HepG2 (cell line): ENCODE measurements at regions not wholly inside any gene's neighbourhood (a gene's known extent, or its start where the extent isn't known, plus 50 kb on each side); places are given as distances from the start of the nearest gene placed in this dataset.

Source experiments
- ATAC-seq: fragments of 200-7000 bp; cut with Tn5 transposase; 3 replicates; pipeline ENCODE4 v1.9.1; 2020; ENCODE audit warnings: mild to moderate bottlenecking, moderate library complexity
- BruUV-seq: library from RNA; stranded (reverse); fragments of 400-500 nt; replicated peaks from 2 replicates; lab custom pipeline; 2021; lab: Mats Ljungman, UMichigan
- CTCF ChIA-PET: fragments of 300-600 bp; formaldehyde crosslinking; extraction: SDS; loops from one replicate; lab custom pipeline; 2021; ENCODE audit warnings: low total read pairs, inconsistent platforms, low intra/inter-chr PET ratio; lab: Yijun Ruan, JAX
- POLR2A ChIA-PET: fragments of 350-600 bp; sonication (Branson Sonifier 250); formaldehyde crosslinking; loops from one replicate; lab custom pipeline; 2020; ENCODE audit warnings: antibody characterized with exemption, inconsistent platforms; lab: Yijun Ruan, JAX
- DNase-seq: peaks from one replicate; pipeline ENCODE4 v3.0.0-alpha.2; 2015; ENCODE audit warnings: low spot score
- FAIRE-seq: peaks from 3 replicates; lab custom pipeline; 2011; peaks lifted over from hg19 to GRCh38; lab: Jason Lieb, UNC
- H2AFZ ChIP-seq: one replicate; pipeline ENCODE4 v1.6.1; 2011; ENCODE audit warnings: low read length, inconsistent platforms
- H3K27ac ChIP-seq: fragments of 300-600 bp; 3 replicates; pipeline ENCODE4 v1.8.0; 2011; ENCODE audit warnings: mixed run types, mild to moderate bottlenecking, mixed read lengths, low read length, inconsistent platforms; ENCODE audit not compliant: insufficient read depth; ENCODE audit errors: extremely low read length
- H3K27me3 ChIP-seq, 2 experiments: fragments of 200-600 bp in 1 of 2; 2 replicates in 1 of 2; 3 replicates in 1 of 2; pipeline versions ENCODE4 v1.6.0 to v1.8.0; 2011; ENCODE audit warnings: low read length in 2 of 2, mild to moderate bottlenecking in 2 of 2, moderate library complexity in 2 of 2, inconsistent platforms in 1 of 2; ENCODE audit not compliant: insufficient read depth in 2 of 2, control insufficient read depth in 1 of 2
- H3K36me3 ChIP-seq, 2 experiments: fragments of 200-600 bp in 1 of 2; replicated peaks in 1 of 2; 2 replicates in 1 of 2; 3 replicates in 1 of 2; pipeline versions ENCODE4 v1.5.1 to v1.8.0; 2011; ENCODE audit warnings: low read length in 2 of 2, inconsistent platforms in 1 of 2; ENCODE audit not compliant: insufficient read depth in 2 of 2, control insufficient read depth in 1 of 2
- H3K4me1 ChIP-seq: 2 replicates; pipeline ENCODE4 v1.5.1; 2012; ENCODE audit warnings: low read length, inconsistent platforms; ENCODE audit not compliant: insufficient read depth
- H3K4me2 ChIP-seq: 2 replicates; pipeline ENCODE4 v1.6.0; 2011; ENCODE audit warnings: low read depth, low read length, inconsistent platforms
- H3K4me3 ChIP-seq, 3 experiments: fragments of 200-600 bp in 1 of 3; sonication (generic), shearing (Covaris generic) in 1 of 3; replicated peaks in 1 of 3; 2 replicates each; pipeline ENCODE4 v1.5.1; 2011 to 2016; ENCODE audit warnings: low read length in 3 of 3, inconsistent platforms in 2 of 3, low read depth in 2 of 3, mild to moderate bottlenecking in 2 of 3, control low read depth in 1 of 3, mixed read lengths in 1 of 3; ENCODE audit not compliant: insufficient read depth in 1 of 3
- H3K79me2 ChIP-seq: one replicate; pipeline ENCODE4 v1.6.1; 2011; ENCODE audit warnings: low read length, inconsistent platforms; ENCODE audit not compliant: insufficient read depth
- H3K9ac ChIP-seq: 2 replicates; pipeline ENCODE4 v1.6.0; 2011; ENCODE audit warnings: mild to moderate bottlenecking, low read depth, low read length, inconsistent platforms; ENCODE audit not compliant: insufficient read depth
- H3K9me3 ChIP-seq: 2 replicates; pipeline ENCODE4 v1.5.1; 2012; ENCODE audit warnings: mild to moderate bottlenecking, low read length
- H4K20me1 ChIP-seq: 2 replicates; pipeline ENCODE4 v1.6.0; 2011; ENCODE audit warnings: inconsistent platforms, mild to moderate bottlenecking, low read length, moderate library complexity; ENCODE audit not compliant: insufficient read depth
- ATAD3A ChIP-seq: sonication (generic); formaldehyde crosslinking; IDR thresholded peaks from 2 replicates; pipeline ENCODE4 v1.4.0; 2020; ENCODE audit warnings: missing genetic modification reagents
- CTCF ChIP-seq: sonication (generic); formaldehyde crosslinking; IDR thresholded peaks from 2 replicates; pipeline ENCODE4 v1.5.0; 2020; ENCODE audit warnings: mild to moderate bottlenecking, missing genetic modification reagents, moderate library complexity
- GZF1 ChIP-seq: sonication (generic); formaldehyde crosslinking; IDR thresholded peaks from 2 replicates; pipeline ENCODE4 v1.5.1; 2020; ENCODE audit warnings: mild to moderate bottlenecking, missing genetic modification reagents
- NFATC3 ChIP-seq: sonication (generic); formaldehyde crosslinking; IDR thresholded peaks from 2 replicates; pipeline ENCODE4 v1.5.1; 2020; ENCODE audit warnings: mild to moderate bottlenecking, missing genetic modification reagents
- RAD51 ChIP-seq: fragments of 450-650 bp; IDR thresholded peaks from 2 replicates; pipeline ENCODE4 v1.6.1; 2016; ENCODE audit warnings: borderline replicate concordance
- STAT6 ChIP-seq: sonication (generic); formaldehyde crosslinking; IDR thresholded peaks from 2 replicates; pipeline ENCODE4 v1.4.0; 2020; ENCODE audit warnings: missing genetic modification reagents, mild to moderate bottlenecking, borderline replicate concordance
- ZFP36 ChIP-seq: fragments of 150-350 bp; IDR thresholded peaks from 2 replicates; pipeline ENCODE4 v1.6.1; 2018; ENCODE audit warnings: borderline replicate concordance, low read length, low read depth; ENCODE audit not compliant: partially characterized antibody
- ZFYVE20 ChIP-seq: sonication (generic); formaldehyde crosslinking; IDR thresholded peaks from 2 replicates; pipeline ENCODE4 v1.8.0; 2023; ENCODE audit warnings: low read depth, mild to moderate bottlenecking, moderate library complexity, missing genetic modification reagents, borderline replicate concordance
- ZGPAT ChIP-seq: IDR thresholded peaks from 2 replicates; pipeline ENCODE4 v1.6.1; 2016; ENCODE audit warnings: mild to moderate bottlenecking
- ZNF232 ChIP-seq: sonication (generic); formaldehyde crosslinking; IDR thresholded peaks from 2 replicates; pipeline ENCODE4 v1.4.0; 2020; ENCODE audit warnings: missing genetic modification reagents, borderline replicate concordance
- ZNF430 ChIP-seq: sonication (generic); formaldehyde crosslinking; IDR thresholded peaks from 2 replicates; pipeline ENCODE4 v1.9.0; 2021; ENCODE audit warnings: mild to moderate bottlenecking, missing genetic modification reagents
- ZNF552 ChIP-seq: sonication (generic); formaldehyde crosslinking; IDR thresholded peaks from 2 replicates; pipeline ENCODE4 v1.9.0; 2022; ENCODE audit warnings: missing genetic modification reagents, mild to moderate bottlenecking, borderline replicate concordance
- ZNF564 ChIP-seq: sonication (generic); formaldehyde crosslinking; IDR thresholded peaks from 2 replicates; pipeline ENCODE4 v1.8.1; 2023; ENCODE audit warnings: mild to moderate bottlenecking, missing genetic modification reagents
- WGBS: methylation state at CpG from one replicate; pipeline ENCODE4 v1.1.6; 2017; ENCODE audit warnings: low lambda C conversion rate; 5-methylcytosine and 5-hydroxymethylcytosine counted together
- in situ Hi-C: cut with HindIII; loops from 2 replicates; pipeline ENCODE4 v1.10.0; 2017; ENCODE audit warnings: low pct_unique_long_range_greater_than_20kb; ENCODE audit not compliant: extremely low pct_ligation_motif_present
- intact Hi-C: fragments of 100-400 bp; cut with micrococcal nuclease; formaldehyde crosslinking; loops from one replicate; pipeline ENCODE4 v1.10.0; 2022; ENCODE audit not compliant: unreplicated experiment

- Histone ChIP-seq H3K27me3 (peaks cover 0 to 6% of the 10 kb centered on the region in 2 experiments; a peak in 1 of 5 replicates), H3K4me3 (no peak overlapping the region)
- FAIRE-seq, result no peak
- no peak for ATAC-seq
- TF ChIP-seq ZNF232 (CRISPR knock-in tag) (no peak), ATAD3A (CRISPR knock-in tag) (no peak), GZF1 (CRISPR knock-in tag) (no peak), ZFP36 (no peak), ZNF552 (CRISPR knock-in tag) (no peak)
- TF ChIP-seq, all 625 proteins: peak for 0
- Histone ChIP-seq H3K9me3 (no peaks in the 10 kb centered on the region), H2AFZ (no peak overlapping the region), H3K27ac (no peak overlapping the region), H3K4me2 (no peak overlapping the region), H3K79me2 (no peaks in the 10 kb centered on the region), H4K20me1 (no peaks in the 10 kb centered on the region), H3K4me1 (no peaks in the 10 kb centered on the region), H3K36me3 (no peaks in the 10 kb centered on the region), H3K9ac (no peak overlapping the region)
- no peak for DNase-seq
- ChIA-PET POLR2A (no interaction called here), CTCF (no interaction called here)
- 59% methylated on average over 7 of the region's 7 CpGs for WGBS
- in situ Hi-C loops (no loop called here), intact Hi-C loops (no loop called here)
- BruUV-seq, result no TSS peak
Measured at GRCh38 chr7:131964203-131964602, 407.8 kb upstream of the PODXL start.

- FAIRE-seq (no peak), ATAC-seq (no peak), DNase-seq (no peak)
- Histone ChIP-seq H3K9ac (no peak overlapping the region), H3K9me3 (no peaks in the 10 kb centered on the region), H3K36me3 (no peaks in the 10 kb centered on the region), H2AFZ (no peak overlapping the region), H3K4me1 (no peaks in the 10 kb centered on the region), H3K27ac (no peak overlapping the region), H3K79me2 (no peaks in the 10 kb centered on the region), H3K4me3 (no peak overlapping the region), H3K4me2 (no peak overlapping the region), H3K27me3 (peaks cover 0 to 6% of the 10 kb centered on the region in 2 experiments; a peak in 1 of 5 replicates), H4K20me1 (no peaks in the 10 kb centered on the region)
- WGBS, result 0% methylated on average over 9 of the region's 11 CpGs
- ChIA-PET CTCF (no interaction called here), POLR2A (no interaction called here)
- in situ Hi-C loops, result no loop called here
- intact Hi-C loops, result no loop called here
- BruUV-seq, result no TSS peak
- TF ChIP-seq ZNF430 (no peak), ZGPAT (CRISPR knock-in tag) (no peak), CTCF (CRISPR knock-in tag) (no peak), NFATC3 (CRISPR knock-in tag) (no peak), ZNF564 (CRISPR knock-in tag) (no peak), RAD51 (no peak), STAT6 (CRISPR knock-in tag) (no peak), ZFYVE20 (CRISPR knock-in tag) (no peak)
Measured at GRCh38 chr7:131961054-131961680, 404.7 kb upstream of the PODXL start.
